ENCODE measurements at regions not wholly inside any gene's neighbourhood (a gene's known extent, or its start where the extent isn't known, plus 50 kb on each side); places are given as distances from the start of the nearest gene placed in this dataset.

GRCh38 chr13:33723772-33724435, 94.0 kb upstream of the RFC3 start:
- DNase-seq, result peak; percentile 72

DNA sequence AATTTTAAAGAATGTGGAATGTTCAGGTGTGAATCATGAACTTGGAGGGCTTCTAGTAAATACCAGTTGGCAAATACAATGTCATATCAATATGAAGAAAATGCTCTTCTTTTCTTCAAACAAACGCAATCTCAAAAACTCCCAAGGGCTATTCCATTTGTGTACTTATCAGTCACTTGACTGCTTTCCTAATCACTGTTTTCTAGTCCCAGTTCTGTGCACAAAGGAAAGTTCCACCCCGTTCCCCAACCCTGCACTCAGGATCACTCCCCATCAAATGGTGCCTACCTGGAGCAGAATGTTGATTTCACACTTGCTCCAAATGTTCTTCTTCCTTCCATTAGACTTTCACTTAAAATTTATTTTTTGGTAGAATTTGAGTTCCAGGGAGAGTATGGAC, 92.6 kb upstream of the RFC3 start:
- DNase-seq, result no peak

DNA sequence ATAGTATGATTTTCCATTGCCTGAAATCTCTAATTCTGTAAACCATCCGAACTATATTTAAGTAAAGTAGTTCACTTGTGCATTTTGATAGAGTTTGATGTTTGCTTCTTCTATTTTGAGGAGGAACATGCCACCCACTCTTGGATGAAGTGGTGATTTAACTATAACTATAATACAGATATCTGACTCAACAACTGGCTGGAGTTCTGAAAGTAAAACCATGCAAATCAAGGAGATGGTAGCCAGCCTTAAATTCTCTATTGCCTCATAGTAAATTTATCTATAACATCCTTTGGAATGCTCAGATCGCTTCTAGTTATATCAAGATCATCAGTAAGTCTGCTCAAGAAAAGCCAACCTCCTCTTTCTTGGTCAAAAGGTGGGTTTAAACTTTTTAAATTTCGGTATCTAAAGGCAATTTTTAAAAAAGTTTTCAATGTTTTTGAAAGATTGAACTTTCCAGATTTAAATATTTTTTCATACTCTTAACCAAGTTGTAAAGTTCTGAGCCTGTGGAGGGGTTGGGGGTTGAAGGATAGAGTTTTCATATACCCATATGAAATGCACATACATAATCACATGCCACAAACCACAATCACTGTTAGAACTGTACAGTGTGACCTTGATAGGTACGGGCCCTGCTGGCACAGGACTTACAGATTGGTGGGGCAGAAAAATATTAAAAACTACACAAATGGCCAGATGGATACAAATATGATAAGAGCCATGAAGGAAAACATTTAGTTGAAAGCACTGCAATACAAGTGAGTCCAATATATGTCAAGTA, 90.5 kb upstream of the RFC3 start:
- DNase-seq, result no peak

GRCh38 chr13:33728271-33729037, 89.5 kb upstream of the RFC3 start:
- DNase-seq, result peak; percentile 96

GRCh38 chr13:33730147-33730546, 87.8 kb upstream of the RFC3 start:
- peak; percentile 72 for DNase-seq

DNA sequence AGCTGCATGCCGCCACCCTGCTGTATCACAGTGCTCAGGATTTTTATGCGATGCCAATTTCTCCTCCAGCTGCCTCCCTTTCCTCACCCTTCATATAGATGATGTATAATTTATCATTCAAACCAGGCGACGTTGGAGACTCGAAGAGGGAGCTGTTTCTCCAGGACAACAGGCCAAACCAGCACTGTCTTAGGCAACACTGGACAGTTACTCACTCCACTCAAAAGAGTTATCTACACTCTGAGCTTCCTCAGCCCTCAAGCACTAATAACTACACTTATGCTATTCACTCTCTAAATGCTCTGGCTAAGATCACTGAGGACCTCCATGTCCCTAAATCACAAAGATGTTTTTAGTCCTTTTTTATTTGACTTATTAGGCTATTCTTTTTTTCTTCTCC, 87.3 kb upstream of the RFC3 start:
- DNase-seq, result no peak

- no peak for DNase-seq
Observed at GRCh38 chr13:33735276-33735675, 82.7 kb upstream of the RFC3 start.

- no peak for DNase-seq
Observed at GRCh38 chr13:33739254-33739653, 78.7 kb upstream of the RFC3 start.

DNA sequence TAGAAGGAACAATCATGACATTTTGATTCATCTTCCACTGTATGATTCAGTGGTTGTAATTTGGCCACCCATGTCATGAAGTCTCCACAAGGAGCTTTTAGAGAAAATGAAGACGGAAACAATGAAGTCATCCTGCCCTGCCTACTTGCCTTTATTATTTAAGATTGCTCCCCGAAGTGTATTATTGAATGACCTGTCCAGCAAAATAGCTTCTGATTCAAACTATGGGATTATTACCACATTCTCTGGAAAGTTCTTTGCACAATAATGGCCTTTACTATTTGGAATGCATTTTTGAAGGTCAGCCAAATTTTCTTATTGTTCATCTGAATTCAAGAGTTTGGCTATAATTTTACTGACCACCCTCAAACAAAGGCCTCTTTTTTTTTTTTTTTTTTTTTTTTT, 77.8 kb upstream of the RFC3 start:
- no peak for DNase-seq

GRCh38 chr13:33742321-33742720, 75.6 kb upstream of the RFC3 start:
- no peak for DNase-seq

GRCh38 chr13:33743438-33744368, 74.2 kb upstream of the RFC3 start:
- peak; percentile 98 for DNase-seq

- peak; percentile 35 for DNase-seq
Observed at GRCh38 chr13:33744589-33745369, 73.2 kb upstream of the RFC3 start.

- DNase-seq, result no peak
Observed at GRCh38 chr13:33745370-33746324, 72.3 kb upstream of the RFC3 start.

DNA sequence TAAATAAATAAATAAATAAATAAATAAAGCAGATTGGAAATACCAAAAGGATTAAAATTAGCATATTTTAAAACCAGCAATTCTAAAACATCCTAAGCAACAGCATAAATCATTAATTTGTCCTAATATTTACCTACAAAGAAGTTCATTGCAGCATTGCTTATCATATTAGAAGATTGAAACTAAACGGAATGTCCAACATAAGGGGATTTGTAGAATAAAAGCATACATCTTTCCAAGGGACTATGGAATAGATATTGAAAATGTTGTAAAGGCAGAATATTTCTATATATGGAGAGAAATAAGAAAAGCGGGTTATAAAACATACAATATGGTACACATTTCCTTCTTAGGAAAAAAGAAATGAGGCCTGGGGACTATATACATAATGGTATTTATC, 71.1 kb upstream of the RFC3 start:
- no peak for DNase-seq

DNA sequence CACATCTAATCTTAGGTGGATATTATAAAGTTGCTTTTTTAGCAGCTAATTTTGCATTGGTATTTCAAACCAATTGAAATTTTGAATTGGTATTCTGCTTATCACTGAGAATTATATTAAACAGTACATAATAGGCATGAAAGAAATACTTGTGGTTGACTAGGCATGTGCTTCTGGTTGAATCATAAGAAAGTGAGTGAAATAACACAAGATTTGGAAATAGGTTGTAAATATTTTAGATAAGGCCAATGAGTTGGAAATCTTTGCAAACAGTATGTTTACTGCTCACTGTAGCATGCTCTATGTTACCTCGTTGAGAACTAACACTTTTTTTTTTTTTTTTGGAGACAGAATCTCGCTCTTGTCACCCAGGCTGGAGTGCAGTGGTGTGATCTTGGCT, 66.8 kb upstream of the RFC3 start:
- DNase-seq, result no peak

- no peak for DNase-seq
Observed at GRCh38 chr13:33752094-33752493, 65.9 kb upstream of the RFC3 start.

- DNase-seq, result no peak
Observed at GRCh38 chr13:33752597-33752996, 65.4 kb upstream of the RFC3 start.

- DNase-seq, result no peak
Observed at GRCh38 chr13:33756929-33757328, 61.0 kb upstream of the RFC3 start.

GRCh38 chr13:33757713-33758112, 60.2 kb upstream of the RFC3 start:
- DNase-seq, result peak; percentile 68

DNA sequence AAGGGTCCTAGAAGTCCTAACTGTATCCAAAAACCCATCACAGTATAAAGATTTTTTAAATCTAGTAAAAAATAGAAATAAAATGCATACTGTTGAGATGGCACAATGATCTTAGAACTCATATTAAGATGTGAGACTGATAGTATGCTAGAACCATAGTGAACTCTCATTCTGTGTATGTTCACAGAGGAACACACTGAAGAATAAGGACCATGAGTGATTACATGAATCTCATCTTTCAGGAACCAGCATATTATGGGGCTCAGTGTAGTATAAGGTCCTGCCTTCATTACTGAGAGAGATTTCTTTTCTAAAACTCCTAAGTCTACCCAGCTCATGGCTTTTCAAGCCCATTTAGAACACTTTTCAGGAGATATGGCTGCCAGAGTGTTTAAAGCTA, 59.8 kb upstream of the RFC3 start:
- no peak for DNase-seq

DNA sequence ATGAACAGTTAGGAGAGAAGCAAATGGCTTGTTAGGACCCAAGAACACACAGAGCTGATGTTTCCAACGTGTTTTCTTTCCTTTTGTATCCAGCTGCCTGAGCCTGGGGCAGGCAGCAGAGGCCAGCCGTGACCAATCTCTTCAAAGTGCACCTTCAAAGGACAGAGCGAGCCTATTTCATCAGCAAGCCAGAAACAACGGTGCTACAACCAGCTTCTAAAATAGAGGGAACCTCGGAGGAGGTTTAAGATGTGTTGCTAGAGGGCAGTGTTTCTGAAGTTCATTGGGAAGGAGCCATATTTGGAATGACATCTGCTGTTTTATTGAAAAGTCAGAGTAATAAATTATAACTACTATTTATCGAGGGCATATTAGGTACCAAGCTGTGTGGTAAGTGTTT, 56.2 kb upstream of the RFC3 start:
- DNase-seq, result peak; percentile 12
